K562 (cell line): ENCODE measurements at regions not wholly inside any gene's neighbourhood (a gene's known extent, or its start where the extent isn't known, plus 50 kb on each side); places are given as distances from the start of the nearest gene placed in this dataset.

ENCODE experiments used
- CC2D1A ChIP-seq: fragments of 450-650 bp; IDR thresholded peaks from 2 replicates; pipeline ENCODE4 v1.6.1; 2017; ENCODE audit warnings: mild to moderate bottlenecking
- E4F1 ChIP-seq: fragments of 250-450 bp; sonication (Bioruptor Pico); IDR thresholded peaks from 2 replicates; pipeline ENCODE4 v1.5.0; 2021; ENCODE audit warnings: mild to moderate bottlenecking, borderline replicate concordance
- HDAC3 ChIP-seq: fragments of 450-650 bp; IDR thresholded peaks from 2 replicates; pipeline ENCODE4 v1.6.1; 2018; ENCODE audit warnings: borderline replicate concordance, mild to moderate bottlenecking, moderate library complexity; ENCODE audit not compliant: partially characterized antibody
- MGA ChIP-seq: fragments of 450-650 bp; IDR thresholded peaks from 2 replicates; pipeline ENCODE4 v1.6.1; 2016; ENCODE audit warnings: mild to moderate bottlenecking, moderate library complexity
- MTA2 ChIP-seq: fragments of 450-650 bp; IDR thresholded peaks from 2 replicates; pipeline ENCODE4 v1.6.1; 2016; ENCODE audit warnings: low read depth
- NRF1 ChIP-seq, 2 experiments: fragments of 450-650 bp; IDR thresholded peaks in 1 of 2; conservative IDR thresholded peaks in 1 of 2; 2 replicates each; pipeline ENCODE4 v1.6.1; 2014; ENCODE audit warnings: mild to moderate bottlenecking in 2 of 2
- PCBP2 ChIP-seq: fragments of 200-400 bp; formaldehyde crosslinking; IDR thresholded peaks from 2 replicates; pipeline ENCODE4 v1.6.1; 2018; ENCODE audit warnings: low read length, low read depth, mild to moderate bottlenecking, moderate library complexity; ENCODE audit not compliant: poor library complexity, severe bottlenecking
- TCF7L2 ChIP-seq: fragments of 150-350 bp; IDR thresholded peaks from 2 replicates; pipeline ENCODE4 v1.6.1; 2016; ENCODE audit warnings: low read depth, mild to moderate bottlenecking, low read length, moderate library complexity
- ZNF133 ChIP-seq: fragments of 250-450 bp; sonication (Bioruptor Pico); IDR thresholded peaks from 2 replicates; pipeline ENCODE4 v1.4.0; 2020; ENCODE audit warnings: mild to moderate bottlenecking

GRCh38 chr9:78565481-78565880 lies 268.6 kb downstream of the PSAT1 start (continued):
- TF ChIP-seq E4F1 (CRISPR knock-in tag) (no peak), MTA2 (no peak), TCF7L2 (no peak), CC2D1A (no peak), PCBP2 (no peak), ZNF133 (CRISPR knock-in tag) (no peak), HDAC3 (no peak), MGA (no peak), NRF1 (conservative IDR thresholded peaks at IDR 0.05 in 1 of 2, IDR thresholded peaks at IDR 0.05 in 1 of 2) (no peak)
